GM21737 (cell line): ENCODE measurements at regions not wholly inside any gene's neighbourhood (a gene's known extent, or its start where the extent isn't known, plus 50 kb on each side); places are given as distances from the start of the nearest gene placed in this dataset.
"Not testable (repeated sequence)": the region's sequence is repeated elsewhere in the genome, so short reads cannot be mapped to it uniquely, and the experiment has no call there.

ENCODE experiments used
- ATAC-seq: cut with Tn5 transposase; IDR thresholded peaks from one replicate; pipeline ENCODE4 v1.9.1; 2021; ENCODE audit warnings: mild to moderate bottlenecking, moderate library complexity; ENCODE audit not compliant: unreplicated experiment

GRCh38 chr7:32658467-32658869, 163.2 kb downstream of the AVL9 start:
- peak; percentile 73 for ATAC-seq

DNA sequence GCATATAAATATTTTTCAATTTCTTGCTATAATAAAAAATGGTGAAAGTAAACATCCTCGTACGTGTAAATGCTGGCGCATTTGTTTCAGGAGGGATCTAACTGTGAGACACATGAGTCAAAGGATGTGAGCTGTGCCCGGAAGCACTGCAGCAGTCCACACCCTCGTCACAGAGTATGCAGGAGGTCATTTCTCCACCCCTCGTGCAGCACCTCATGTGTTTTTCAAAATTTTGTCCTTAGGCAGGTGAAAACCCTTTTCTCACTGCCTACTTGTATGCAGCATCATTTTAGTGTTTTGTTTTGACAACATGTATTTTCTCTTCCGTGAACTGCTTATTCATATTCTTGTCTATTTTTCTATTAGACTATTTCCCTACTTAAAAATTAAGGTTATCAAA, 162.7 kb downstream of the AVL9 start:
- ATAC-seq = peak; percentile 43

DNA sequence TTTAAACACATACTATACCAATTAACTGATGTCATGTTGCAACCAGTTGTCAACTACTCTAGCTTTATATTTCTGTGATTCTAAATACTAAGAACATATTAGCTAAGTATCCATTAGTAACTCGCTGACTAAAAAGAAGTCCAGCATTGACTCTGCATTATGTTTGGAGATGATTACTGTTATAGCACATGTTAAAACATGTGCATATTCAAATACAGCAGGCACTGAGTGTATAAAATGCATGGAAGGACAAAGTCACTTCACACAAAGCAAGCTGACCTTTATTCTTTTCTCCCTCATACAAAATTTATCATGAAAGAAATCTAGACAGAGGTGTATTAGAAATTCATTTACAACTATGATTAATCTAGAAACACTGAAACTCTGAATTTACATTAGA, 159.3 kb downstream of the AVL9 start:
- ATAC-seq = not testable (repeated sequence)

GRCh38 chr7:32650356-32650755, 155.1 kb downstream of the AVL9 start:
- ATAC-seq = not testable (repeated sequence)

GRCh38 chr7:32648408-32649156, 153.3 kb downstream of the AVL9 start:
- no peak for ATAC-seq

GRCh38 chr7:32645255-32645654, 150.0 kb downstream of the AVL9 start:
- ATAC-seq = not testable (repeated sequence)

- ATAC-seq = no peak
Observed at GRCh38 chr7:32643194-32643593, 147.9 kb downstream of the AVL9 start.

DNA sequence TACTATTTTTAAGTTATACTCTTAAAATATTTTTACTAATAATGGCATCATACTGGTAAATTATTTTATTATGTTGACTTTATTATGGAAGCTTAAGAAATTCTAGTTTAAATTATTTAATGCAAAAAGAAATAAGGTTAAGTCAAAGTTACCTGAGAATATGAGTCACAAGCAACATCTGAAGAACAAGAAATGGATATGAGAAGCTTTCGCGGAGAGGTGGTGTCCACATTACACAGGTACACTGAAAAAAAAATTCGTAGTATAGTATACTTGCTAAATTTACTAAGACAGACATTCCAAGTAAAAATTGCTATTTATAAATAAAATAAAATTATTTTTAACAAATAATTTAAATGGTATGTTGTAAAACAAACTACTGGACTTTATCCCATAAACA, 143.8 kb downstream of the AVL9 start:
- ATAC-seq = no peak

GRCh38 chr7:32638479-32639121, 143.3 kb downstream of the AVL9 start:
- peak; percentile 86 for ATAC-seq
